ENCODE measurements at regions not wholly inside any gene's neighbourhood (a gene's known extent, or its start where the extent isn't known, plus 50 kb on each side); places are given as distances from the start of the nearest gene placed in this dataset.

DNA sequence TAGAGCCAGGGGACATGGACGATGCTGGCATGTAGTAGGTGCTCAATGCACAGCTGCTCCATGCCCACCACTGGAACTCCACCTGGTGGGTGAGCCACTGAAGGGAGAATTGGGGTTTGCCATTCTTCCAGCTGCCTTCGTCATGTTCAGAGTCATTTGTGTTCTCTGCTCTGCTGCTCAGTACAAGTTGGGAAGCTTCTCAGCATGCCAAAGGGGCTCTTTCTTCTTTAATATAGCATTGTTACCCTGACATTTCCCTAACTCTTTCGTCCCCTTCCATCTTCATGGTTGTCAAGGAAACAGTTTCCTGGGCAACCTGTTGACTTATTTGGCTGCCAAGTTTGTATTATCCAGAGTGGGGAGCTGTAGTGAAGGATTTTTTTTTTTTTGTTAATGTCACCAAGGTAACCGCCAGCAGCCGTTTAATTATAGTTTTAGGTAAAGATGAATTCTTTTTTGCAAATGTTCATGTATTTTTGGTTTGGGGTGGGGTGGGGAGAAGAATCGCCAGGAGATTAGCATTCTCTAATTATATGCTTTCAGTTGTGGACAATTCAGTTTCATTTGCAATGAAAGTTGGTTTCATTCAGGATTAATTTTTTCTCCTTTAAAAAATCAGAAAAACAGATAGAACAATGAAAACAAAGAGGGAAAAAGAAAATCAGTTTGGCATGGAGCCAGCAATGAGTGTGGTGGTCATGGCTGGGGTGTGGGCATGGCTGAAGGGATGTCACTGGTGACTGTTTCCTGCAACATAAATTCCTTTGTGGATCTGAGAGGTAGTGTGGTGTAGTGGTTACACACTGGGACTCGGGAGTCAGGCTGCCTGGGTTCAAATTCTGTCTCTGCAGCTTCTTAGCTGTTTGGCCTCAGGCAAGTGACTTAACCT, 73.0 kb upstream of the KCNG1 start:
- DNase-seq (ENCODE audit: low read depth), result no peak

DNA sequence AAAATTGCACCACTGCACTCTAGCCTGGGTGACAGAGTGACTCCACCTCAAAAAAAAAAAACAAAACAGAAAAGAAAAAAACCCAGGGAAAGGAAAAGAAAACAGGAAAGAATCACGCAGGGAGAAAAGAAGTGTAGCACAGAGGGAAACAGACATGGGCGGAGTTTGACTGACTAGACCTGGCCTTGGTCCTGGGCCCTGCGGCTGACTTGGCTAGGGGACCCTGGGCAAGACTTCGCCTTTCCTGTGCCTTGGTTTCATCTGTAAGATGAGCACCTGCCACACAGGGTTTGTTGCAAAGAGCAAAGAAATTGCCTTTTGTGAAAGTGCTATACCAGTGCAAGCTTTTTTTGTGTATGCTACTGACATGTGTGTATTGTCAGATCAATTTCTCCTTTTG, 71.3 kb upstream of the KCNG1 start:
- no peak for DNase-seq (ENCODE audit: low read depth)

DNA sequence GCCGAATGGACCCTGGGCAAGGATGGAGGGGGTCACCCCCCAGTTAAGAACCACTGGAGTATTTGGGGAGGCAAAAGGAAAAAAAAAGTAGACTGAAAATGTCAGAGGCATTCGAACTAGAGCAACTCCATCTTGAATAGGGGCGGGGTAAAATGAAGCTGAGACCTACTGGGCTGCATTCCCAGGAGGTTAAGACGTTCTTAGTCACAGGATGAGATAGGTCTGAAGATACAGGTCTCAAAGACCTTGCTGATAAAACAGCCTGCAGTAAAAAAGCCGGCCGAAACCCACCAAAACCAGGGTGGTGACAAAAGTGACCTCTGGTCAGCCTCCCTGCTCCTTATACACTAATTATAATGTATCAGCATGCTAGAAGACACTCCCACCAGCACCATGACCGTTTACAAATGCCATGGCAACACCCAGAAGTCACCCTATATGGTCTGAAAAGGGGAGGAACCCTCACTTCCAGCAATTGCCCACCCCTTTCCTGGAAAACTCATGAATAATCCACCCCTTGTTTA, 70.4 kb upstream of the KCNG1 start:
- no peak for DNase-seq (ENCODE audit: low read depth)

DNA sequence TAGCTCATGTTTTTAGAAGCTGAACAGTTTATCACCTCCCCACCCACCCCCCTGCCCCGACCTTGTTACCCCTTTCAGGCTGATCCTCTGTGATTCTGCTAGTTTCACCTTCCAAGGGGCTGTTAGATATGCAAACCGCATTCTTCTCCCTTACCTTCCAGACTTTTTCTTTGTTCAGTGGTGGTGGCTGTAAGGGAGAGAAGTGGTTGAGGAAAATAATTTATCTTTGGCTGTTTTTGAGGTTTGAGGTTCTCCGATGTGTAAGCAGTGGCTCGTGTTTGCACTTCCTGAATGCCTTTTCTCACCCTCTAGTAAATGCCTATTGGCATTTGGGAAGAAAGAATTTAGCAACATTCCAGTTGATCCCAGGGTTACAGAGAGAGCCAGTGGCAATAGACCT, 69.4 kb upstream of the KCNG1 start:
- no peak for DNase-seq (ENCODE audit: low read depth)

DNA sequence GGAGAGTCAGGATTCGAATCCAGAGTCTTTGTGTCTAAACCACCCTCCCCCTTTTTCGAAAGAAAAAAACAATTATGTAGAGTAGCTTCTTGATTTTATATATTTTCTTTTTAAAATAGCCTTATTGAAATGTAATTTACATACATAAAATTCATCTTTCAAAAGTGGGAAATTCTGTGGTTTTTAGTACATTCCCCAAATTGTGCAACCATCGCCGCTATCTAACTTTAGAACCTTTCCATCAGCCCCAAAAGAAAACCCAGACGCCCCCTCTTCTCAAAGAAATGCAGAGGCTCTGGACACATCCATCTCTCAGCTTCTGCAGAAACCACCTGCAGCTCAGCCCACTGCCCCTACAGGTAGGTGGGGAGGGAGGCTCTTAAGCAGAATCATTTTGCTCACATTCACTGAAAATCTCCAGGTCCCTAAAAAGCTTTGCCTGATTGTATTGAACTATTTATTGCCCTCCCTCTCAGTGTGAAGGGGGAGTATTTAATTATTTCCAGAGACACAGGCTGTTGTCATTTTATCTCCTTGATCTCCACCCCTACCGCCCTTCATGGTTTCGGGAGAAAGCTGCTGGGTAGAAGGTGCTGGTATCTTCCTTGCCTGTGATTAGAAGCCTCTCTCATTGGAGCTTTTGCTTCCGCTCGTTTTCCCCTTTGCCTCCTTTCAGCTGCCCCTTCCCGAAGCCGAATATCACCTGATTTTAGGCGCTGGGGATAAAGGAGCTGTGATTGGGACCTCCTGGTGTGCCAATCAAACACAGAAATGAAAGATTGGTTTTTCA, 68.7 kb upstream of the KCNG1 start:
- no peak for DNase-seq (ENCODE audit: low read depth)

DNA sequence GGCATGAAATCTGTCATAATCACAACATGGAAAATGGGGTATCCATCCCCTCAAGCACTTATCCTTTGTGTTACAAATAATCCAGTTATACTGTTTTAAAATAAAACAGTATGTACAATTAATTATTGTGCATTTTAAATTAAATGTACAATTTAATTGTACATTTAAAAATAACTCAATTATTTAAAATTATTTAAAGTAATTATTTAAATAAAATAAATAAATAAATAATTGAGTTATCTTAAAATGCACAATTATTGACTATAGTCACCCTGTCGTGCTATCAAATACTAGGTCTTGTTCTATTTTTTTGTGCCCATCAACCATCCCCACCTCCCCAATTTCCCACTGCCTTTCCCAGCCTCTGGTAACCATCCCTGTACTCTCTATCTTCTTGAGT, 66.9 kb upstream of the KCNG1 start:
- no peak for DNase-seq (ENCODE audit: low read depth)

DNA sequence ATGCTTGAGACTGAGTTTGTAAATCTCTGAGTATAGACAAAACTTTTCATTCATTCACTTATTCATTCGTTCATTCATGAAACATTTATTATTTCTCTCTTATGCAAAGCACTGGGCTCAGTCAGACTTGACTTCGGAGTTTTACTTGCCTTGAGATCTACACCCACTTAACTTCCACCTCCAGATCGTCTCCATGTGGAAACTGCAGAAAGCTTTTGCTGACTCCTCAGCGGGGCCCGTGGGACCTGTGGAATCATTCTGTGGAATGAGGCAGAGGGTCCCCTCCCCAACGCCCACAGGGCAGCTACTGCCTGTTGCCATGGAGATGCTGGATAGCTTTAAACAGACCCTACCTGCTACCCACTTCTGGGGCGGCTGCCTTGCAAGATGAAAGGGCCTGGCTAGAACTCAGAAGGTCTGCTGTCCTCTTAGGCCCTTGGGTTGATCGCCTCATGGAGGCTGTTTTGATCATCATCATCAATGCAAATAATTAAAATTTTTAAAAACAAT, 66.4 kb upstream of the KCNG1 start:
- DNase-seq (ENCODE audit: low read depth), result no peak

DNA sequence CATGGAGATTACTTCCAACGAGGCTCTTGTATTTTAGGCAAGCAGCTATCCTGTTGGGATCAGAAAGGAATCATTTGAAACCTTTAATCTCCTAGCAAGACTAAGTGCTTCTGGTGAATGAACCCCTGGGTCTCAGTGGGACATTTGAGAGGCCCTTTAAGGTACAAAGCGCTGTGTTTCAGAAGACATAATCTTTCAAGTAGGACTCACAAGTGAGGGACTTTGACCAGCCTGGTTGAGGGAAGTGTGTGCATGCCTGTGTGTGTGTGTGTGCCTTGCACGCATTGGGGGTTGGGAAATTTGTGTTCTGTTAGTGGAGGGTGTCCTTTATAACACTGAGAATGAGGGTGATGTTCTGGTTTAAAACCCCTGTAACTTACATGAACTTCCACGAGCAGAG, 64.4 kb upstream of the KCNG1 start:
- no peak for DNase-seq (ENCODE audit: low read depth)

DNA sequence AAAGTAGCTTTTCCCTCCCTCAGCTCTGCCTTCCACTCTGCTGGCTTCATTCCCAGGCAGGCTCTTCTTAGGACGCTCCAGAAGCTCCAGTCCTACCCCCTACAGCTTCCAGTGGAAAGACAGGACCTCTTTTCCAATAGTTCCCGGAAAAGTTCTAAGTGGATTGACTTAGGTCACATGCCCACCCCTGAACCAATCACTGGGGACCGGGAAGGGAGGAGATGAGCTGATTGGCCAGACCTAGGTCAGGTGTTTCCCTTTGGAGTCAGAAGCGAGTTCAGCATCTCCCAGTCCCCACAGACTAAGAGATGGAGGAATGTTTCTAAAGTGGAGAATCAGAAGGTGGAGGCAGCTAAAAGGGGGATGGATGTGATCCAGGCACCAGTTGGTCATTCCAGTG, 62.9 kb upstream of the KCNG1 start:
- DNase-seq (ENCODE audit: low read depth), result no peak

DNA sequence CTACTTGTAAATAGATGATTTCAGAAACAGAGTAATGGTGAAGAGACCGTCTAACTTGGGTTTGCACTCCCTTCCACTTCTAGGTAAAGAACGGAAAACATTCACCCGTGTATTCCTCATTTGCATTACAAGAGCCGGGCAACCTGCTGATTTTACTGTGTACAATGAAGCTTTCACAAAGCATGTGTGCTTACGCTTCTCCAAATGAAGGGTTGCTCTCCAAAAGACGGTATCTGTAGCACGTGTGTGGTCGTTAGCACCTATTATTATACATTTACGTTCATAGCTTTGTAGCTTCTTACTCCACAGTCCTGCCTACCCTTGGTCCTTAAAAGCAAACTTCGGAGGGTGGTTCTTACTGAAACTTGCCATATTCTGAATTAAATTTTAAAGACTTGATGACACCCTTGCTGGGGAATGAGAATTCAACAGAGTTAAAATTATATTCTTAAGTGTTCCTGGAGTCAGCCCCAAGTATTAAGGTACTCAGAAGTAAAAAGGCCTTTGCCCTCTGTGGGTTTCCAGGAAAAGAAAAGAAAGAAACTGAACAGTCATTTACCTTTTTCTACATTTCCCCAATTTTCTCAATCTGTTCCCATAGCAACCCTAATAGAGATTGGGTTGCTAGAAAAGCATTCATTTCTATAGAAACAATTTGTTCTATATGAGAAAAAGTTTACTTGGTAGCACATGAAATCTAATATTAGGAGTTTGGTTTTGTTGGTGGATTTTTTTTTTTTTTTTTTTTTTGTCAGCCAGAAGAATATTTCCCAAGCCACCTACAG, 61.9 kb upstream of the KCNG1 start:
- DNase-seq (ENCODE audit: low read depth), result no peak

DNA sequence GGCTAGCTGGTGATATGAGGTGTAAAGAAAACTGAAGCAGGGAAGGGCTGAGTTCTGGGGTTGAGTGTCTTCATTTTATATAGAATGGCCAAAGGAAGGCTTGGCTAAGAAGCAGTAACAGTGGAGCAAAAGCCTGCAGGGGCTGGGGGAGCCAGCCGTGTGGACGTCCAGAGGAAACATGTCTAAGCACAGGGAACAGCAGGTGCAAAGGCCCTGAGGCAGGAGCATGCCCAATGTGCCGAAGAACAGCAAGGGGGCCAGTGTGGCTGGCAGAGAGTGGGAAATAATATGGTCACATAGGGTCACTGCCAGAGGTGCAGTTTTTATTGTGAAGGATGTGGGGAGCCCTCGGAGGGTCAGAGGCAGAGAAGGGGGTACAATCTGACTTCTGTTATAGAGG, 60.5 kb upstream of the KCNG1 start:
- no peak for DNase-seq (ENCODE audit: low read depth)

DNA sequence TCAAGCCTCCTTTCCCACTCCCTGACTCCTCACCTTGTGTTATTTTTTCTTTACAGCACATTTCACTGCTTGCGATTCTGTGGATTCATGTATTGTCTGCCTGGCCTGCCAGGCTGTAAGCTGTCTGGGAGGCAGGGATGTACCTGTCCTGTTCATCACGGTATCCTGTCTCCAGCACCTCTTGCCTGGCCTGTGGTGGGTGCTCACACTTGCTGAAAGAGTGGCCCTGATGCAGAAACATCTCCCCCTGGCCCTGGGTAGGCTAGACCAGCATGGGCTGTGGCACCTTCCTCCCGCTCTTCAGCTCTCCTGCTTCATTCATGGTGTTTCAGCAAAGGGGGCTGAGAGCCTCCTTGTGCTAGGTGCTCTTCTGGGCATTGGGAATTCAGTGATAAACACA, 60.1 kb upstream of the KCNG1 start:
- DNase-seq (ENCODE audit: low read depth), result no peak

DNA sequence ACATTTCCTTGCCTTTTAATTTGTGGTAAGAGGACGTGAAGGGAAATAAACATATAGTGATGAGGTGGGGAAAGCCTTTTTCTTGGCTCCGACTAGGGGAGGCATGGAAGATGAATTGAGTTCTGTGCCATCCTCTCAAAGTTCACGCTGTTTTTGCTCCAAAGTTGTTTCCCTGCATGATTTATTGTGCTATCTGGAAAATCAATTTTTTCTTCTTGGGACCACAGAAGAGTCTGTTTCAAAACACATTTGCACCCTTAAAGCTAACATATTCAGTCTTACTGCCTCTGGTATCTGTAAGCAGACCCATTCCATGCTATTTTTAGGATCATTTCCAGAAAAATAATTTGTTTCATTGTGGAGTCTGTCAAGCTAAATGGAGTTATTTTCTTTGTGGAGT, 57.6 kb upstream of the KCNG1 start:
- DNase-seq (ENCODE audit: low read depth), result no peak

DNA sequence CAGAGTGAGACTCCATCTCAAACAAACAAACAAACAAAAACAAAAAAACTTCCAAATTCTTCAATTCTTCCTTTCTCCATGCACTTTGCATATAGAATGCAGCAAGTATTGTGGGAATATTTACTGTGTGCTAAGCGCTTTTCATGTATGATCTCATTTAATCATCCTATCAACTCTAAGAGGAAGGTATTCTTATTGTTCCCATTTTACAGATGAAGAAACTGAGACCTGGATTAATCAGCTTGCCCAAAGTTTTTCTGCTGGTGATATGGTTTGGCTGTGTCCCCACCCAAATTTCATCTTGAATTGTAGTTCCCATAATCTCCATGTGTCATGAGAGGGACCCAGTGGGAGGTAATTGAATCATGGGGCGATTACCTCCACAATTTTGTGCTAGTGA, 56.6 kb upstream of the KCNG1 start:
- no peak for DNase-seq (ENCODE audit: low read depth)

DNA sequence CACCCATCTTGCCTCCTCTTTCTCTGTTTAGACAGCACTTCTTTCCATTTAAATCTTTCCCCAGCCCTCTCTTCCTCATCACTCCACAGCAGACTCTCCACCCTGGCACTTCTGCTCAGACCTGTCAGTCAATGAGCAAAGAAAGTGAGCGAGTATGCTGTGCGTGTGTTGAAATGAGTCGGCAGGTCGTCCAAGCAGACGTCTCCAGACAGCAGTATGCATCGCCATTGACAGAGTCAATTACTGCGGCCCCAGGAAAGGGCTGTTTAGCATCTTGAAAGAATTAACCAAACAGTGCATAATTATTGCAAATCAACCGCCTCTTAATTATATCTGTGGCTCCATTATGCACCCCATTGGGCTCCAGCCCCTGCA, 54.8 kb upstream of the KCNG1 start:
- no peak for DNase-seq (ENCODE audit: low read depth)

DNA sequence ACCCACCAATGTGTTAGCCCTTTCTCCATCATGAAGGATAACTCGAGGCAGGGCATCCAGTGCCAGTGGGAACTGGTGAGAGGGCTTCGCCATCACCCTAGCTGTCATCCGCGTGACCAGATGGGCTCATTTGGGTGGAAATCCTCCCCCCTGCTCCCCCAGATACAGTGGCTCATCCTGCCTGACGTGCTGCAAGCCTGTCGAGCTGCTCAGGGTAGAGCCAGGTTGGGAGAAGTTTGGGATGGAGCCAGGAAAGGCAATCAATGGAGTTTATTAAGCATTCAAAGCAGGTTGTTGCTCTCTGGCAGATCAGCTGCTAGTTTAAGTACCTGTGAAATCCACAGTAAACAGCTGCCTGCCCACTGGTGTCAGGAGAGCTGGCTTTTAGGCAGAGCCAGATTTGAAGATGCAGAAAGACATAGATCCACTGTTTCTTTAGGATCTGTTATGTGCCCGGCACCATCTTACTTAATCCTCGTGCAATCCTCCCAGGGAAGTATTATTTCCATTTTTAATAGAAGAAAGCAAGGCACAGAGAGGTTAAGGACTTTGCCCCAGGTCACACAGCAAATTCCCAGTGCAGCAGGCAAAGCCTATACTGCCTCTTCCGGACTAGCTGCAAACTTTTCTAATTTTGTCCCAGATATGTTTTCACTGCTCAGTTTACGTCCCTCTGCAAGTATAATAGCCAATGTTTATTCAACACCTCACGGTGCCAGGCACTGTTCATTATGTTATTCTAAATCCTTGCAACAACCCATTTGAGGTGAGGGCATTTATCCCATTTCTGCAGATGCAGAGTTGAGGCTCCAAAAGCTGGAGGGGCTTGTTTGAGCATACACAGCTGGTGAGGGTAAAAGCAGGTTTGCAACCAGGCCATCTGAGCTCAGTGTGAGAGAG, 54.1 kb upstream of the KCNG1 start:
- DNase-seq (ENCODE audit: low read depth), result no peak

DNA sequence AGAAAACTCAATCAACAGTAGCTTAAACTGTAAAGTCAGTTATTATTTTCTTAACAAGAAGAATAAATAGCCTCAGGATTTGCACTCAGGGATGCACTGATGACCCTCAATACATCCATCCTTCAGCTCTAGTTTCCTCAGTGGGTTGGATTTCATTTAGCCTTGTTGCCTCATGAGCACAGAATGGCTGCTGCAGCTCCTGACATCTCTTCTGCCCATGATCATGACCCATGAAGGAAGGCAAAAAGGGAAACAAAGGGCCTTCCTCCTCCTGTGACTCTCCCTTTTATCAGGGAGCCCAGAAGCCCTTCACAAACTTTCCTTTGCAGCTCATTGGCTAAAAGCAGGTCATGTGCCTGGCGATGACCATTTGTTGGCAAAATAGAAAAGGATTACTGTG, 51.2 kb upstream of the KCNG1 start:
- no peak for DNase-seq (ENCODE audit: low read depth)
